GM12878 (cell line): ENCODE measurements at regions not wholly inside any gene's neighbourhood (a gene's known extent, or its start where the extent isn't known, plus 50 kb on each side); places are given as distances from the start of the nearest gene placed in this dataset.
"Not testable (repeated sequence)": the region's sequence is repeated elsewhere in the genome, so short reads cannot be mapped to it uniquely, and the experiment has no call there.

ENCODE experiments used
- ATAC-seq: fragments of 200-7000 bp; cut with Tn5 transposase; 3 replicates; pipeline ENCODE4 v1.9.1; 2020; ENCODE audit warnings: mild to moderate bottlenecking, moderate library complexity
- BruUV-seq: library from RNA; stranded (reverse); fragments of 400-500 nt; replicated peaks from 2 replicates; lab custom pipeline; 2021; lab: Mats Ljungman, UMichigan
- CTCF ChIA-PET: fragments of 300-600 bp; sonication (Branson Sonifier 250); formaldehyde crosslinking; extraction: SDS; loops from one replicate; lab custom pipeline; 2021; ENCODE audit warnings: inconsistent platforms; lab: Yijun Ruan, JAX
- POLR2A ChIA-PET: fragments of 350-600 bp; formaldehyde crosslinking; extraction: SDS; loops from one replicate; lab custom pipeline; 2021; ENCODE audit warnings: inconsistent platforms; lab: Charles Lee
- RAD21 ChIA-PET: fragments of 300-600 bp; sonication (Branson Sonifier 250); formaldehyde crosslinking; loops from one replicate; lab custom pipeline; 2023; ENCODE audit warnings: antibody characterized with exemption; ENCODE audit not compliant: unreplicated experiment; lab: Charles Lee
- SMC1A ChIA-PET: fragments of 300-600 bp; sonication (Branson Sonifier 250); formaldehyde crosslinking; loops from one replicate; lab custom pipeline; 2023; ENCODE audit not compliant: unreplicated experiment, uncharacterized antibody; lab: Charles Lee
- DNase-seq: peaks from one replicate; pipeline ENCODE4 v3.0.0-alpha.2; 2011; ENCODE audit warnings: low read depth, low spot score
- FAIRE-seq: peaks from 3 replicates; lab custom pipeline; 2011; peaks lifted over from hg19 to GRCh38; lab: Jason Lieb, UNC
- H2AFZ ChIP-seq: 2 replicates; pipeline ENCODE4 v1.6.0; 2011; ENCODE audit warnings: low read depth, low read length, control low read depth; ENCODE audit not compliant: control insufficient read depth
- H3K27ac ChIP-seq: 2 replicates; pipeline ENCODE4 v1.5.1; 2011; ENCODE audit warnings: control low read depth; ENCODE audit not compliant: control insufficient read depth, insufficient read depth
- H3K27me3 ChIP-seq, 2 experiments: replicated peaks in 1 of 2; 2 replicates each; pipeline versions ENCODE4 v1.6.0 to v1.6.1; 2011; ENCODE audit warnings: low read length in 1 of 2; ENCODE audit not compliant: control insufficient read depth in 2 of 2, insufficient read depth in 2 of 2
- H3K36me3 ChIP-seq, 2 experiments: 2 replicates each; pipeline ENCODE4 v1.5.1; 2011; ENCODE audit warnings: low read length in 1 of 2; ENCODE audit not compliant: control insufficient read depth in 2 of 2, insufficient read depth in 2 of 2
- H3K4me1 ChIP-seq: 2 replicates; pipeline ENCODE4 v1.6.1; 2011; ENCODE audit warnings: mild to moderate bottlenecking, low read length, moderate library complexity, mixed read lengths; ENCODE audit not compliant: control insufficient read depth, insufficient read depth
- H3K4me2 ChIP-seq: 2 replicates; pipeline ENCODE4 v1.6.0; 2011; ENCODE audit warnings: control low read depth; ENCODE audit not compliant: control insufficient read depth, insufficient read depth
- H3K4me3 ChIP-seq: fragments of 200-600 bp; sonication (generic); 2 replicates; pipeline ENCODE4 v1.5.1; 2016
- H3K79me2 ChIP-seq: 2 replicates; pipeline ENCODE4 v1.6.0; 2011; ENCODE audit warnings: low read length; ENCODE audit not compliant: control insufficient read depth, insufficient read depth
- H3K9ac ChIP-seq: 2 replicates; pipeline ENCODE4 v1.8.0; 2011; ENCODE audit warnings: low read length, control low read depth, mixed read lengths; ENCODE audit not compliant: control insufficient read depth, insufficient read depth
- H3K9me3 ChIP-seq: replicated peaks from 3 replicates; pipeline ENCODE4 v1.5.1; 2011; ENCODE audit warnings: mild to moderate bottlenecking, low read length; ENCODE audit not compliant: control insufficient read depth, insufficient read depth
- H4K20me1 ChIP-seq: 2 replicates; pipeline ENCODE4 v1.6.0; 2011; ENCODE audit not compliant: control insufficient read depth, insufficient read depth
- MTA3 ChIP-seq: IDR thresholded peaks from 2 replicates; pipeline ENCODE4 v1.6.1; 2012; ENCODE audit warnings: low read length, inconsistent platforms, borderline replicate concordance
- NFYA ChIP-seq: IDR thresholded peaks from 2 replicates; pipeline ENCODE4 v1.6.1; 2011; ENCODE audit warnings: low read depth, mild to moderate bottlenecking, low read length, improper control_type of control experiment, borderline replicate concordance
- RAD21 ChIP-seq: IDR thresholded peaks from 2 replicates; pipeline ENCODE4 v1.6.1; 2011; ENCODE audit warnings: mild to moderate bottlenecking, low read depth, low read length, moderate library complexity; ENCODE audit not compliant: insufficient read depth
- TCF12 ChIP-seq: IDR thresholded peaks from 2 replicates; pipeline ENCODE4 v1.6.1; 2011; ENCODE audit warnings: low read depth, mild to moderate bottlenecking, low read length
- ZBTB40 ChIP-seq: fragments of 450-650 bp; IDR thresholded peaks from 2 replicates; pipeline ENCODE4 v1.6.1; 2016; ENCODE audit warnings: mild to moderate bottlenecking, moderate library complexity, borderline replicate concordance
- WGBS: methylation state at CpG from one replicate; pipeline ENCODE4 v1.1.6; 2016; ENCODE audit warnings: low lambda C conversion rate; ENCODE audit not compliant: insufficient replicate concordance, insufficient coverage; ENCODE audit errors: missing lambda C conversion rate; 5-methylcytosine and 5-hydroxymethylcytosine counted together
- in situ Hi-C: fragments of 300-500 bp; cut with MboI; formaldehyde crosslinking; loops from 9 replicates; pipeline ENCODE4 v1.14.3; 2018; ENCODE audit warnings: mixed read lengths
- intact Hi-C: fragments of 100-400 bp; cut with micrococcal nuclease; formaldehyde crosslinking; loops from one replicate; pipeline ENCODE4 v1.14.2; 2022; ENCODE audit not compliant: unreplicated experiment

- 2% methylated on average over 8 of the region's 8 CpGs for WGBS
- peak; percentile 33 for ATAC-seq
- POLR2A ChIA-PET, CTCF ChIA-PET, H3K36me3 ChIP-seq, in situ Hi-C loops, H3K9ac ChIP-seq, RAD21 ChIA-PET, H4K20me1 ChIP-seq, H3K9me3 ChIP-seq, H3K4me3 ChIP-seq, H3K27ac ChIP-seq, H3K27me3 ChIP-seq, BruUV-seq, H3K79me2 ChIP-seq, H3K4me1 ChIP-seq, intact Hi-C loops, DNase-seq, SMC1A ChIA-PET, H3K4me2 ChIP-seq: not testable (repeated sequence)
- peak; percentile 95 for FAIRE-seq
- H2AFZ ChIP-seq: peak overlapping the region; percentile 66
These were observed 175.4 kb downstream of the NRN1 start for GRCh38 chr6:5831219-5831862.

DNA sequence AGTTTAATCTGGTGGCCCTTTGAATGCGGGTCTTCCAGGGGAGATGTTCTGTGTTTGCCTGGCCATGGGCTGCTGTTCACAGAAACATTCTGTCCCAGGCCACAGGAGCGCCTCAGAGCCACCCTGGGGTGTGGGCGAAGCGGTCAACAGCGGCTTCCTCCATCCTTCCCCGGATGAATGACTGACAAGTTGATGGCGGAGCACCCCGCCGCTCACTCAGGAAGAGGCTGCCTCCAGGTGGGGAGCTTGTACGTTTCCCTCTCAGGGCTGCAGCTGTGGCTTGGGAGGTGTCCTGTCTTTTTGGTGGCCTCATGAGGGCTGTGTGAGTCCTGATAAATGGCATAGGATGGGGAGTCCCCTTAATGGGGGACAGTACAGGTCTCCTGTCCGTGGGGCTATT is 178.4 kb downstream of the NRN1 start:
- no peaks in the 10 kb centered on the region for H4K20me1 ChIP-seq
- H3K4me1 ChIP-seq: peaks cover 7% of the 10 kb centered on the region
- ChIA-PET SMC1A (no interaction called here), CTCF (interaction anchor here (1.4 kb wide), 1 partner anchor 357 kb away, joined by 3 read pairs; no protein-coding TSS in a partner anchor), POLR2A (no interaction called here), RAD21 (no interaction called here)
- no peaks in the 10 kb centered on the region for H3K79me2 ChIP-seq
- no peak overlapping the region for H3K4me2 ChIP-seq
- H2AFZ ChIP-seq: no peak overlapping the region
- ATAC-seq (no peak), DNase-seq (no peak), FAIRE-seq (no peak)
- intact Hi-C loops (no loop called here), in situ Hi-C loops (no loop called here)
- no peak overlapping the region for H3K9ac ChIP-seq
- H3K9me3 ChIP-seq: no peaks in the 10 kb centered on the region; the same call in 2 of the 3 replicates
- 0 out of 2 replicates have a peak, but pooled peaks have one; percentile 22 for TF ChIP-seq RAD21
- TF ChIP-seq TCF12: no peak
- TF ChIP-seq ZBTB40: no peak
- no peak for TF ChIP-seq NFYA
- TF ChIP-seq MTA3: no peak
- no peak overlapping the region for H3K27ac ChIP-seq
- no peaks in the 10 kb centered on the region; a peak in 1 of 4 replicates for H3K27me3 ChIP-seq
- no TSS peak for BruUV-seq
- no peak overlapping the region for H3K4me3 ChIP-seq
- 42% methylated on average over 10 of the region's 11 CpGs for whole genome bisulfite sequencing
- no peaks in the 10 kb centered on the region for H3K36me3 ChIP-seq
